Stimulated activated naive CD4-positive, alpha-beta T cell (primary cell): ENCODE measurements at regions not wholly inside any gene's neighbourhood (a gene's known extent, or its start where the extent isn't known, plus 50 kb on each side); places are given as distances from the start of the nearest gene placed in this dataset.

Experiments used
- DNase-seq, 6 experiments: peaks; one replicate each; lab custom pipeline; 2025; lab: John Stamatoyannopoulos, UW

DNA sequence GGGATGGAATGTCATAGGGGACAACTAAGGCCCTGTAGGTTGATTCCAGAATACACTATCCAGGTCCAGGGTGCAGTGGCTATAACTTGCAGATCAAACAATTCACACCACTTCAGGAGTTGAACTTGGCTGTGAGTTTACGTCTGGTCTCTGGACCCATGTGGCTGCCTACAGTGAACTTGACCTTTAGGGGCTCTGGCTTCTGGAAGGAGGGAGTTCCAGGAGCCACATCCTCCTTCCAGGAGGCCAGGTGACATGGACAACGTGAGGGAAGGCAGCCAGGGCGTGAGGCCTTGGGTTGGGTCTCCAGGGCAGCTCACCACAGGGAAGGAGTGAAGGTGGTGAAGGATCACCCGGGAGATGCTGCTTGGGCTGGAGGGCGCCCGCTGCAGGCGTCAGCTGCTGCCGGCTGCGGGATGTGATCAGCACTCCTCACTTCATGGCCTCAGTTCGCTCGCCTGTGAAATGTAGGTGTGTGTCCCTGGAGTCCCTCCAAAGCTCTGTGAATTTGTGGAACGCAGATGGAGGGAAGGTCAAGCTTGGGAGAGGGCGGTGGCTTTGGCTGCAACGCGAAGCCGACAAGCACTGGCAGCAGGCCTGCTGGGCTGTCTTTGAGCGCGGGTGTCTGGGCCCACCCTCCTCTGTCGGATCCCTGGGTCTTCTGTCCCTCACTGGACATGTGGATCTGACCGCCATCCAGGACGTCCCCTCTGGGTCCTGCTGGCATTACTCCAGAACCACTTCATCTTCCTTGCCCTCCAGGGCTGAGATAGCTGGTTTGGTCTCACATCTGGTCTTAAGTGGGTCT is 146.5 kb downstream of the GLI2 start:
- no peak for DNase-seq

DNA sequence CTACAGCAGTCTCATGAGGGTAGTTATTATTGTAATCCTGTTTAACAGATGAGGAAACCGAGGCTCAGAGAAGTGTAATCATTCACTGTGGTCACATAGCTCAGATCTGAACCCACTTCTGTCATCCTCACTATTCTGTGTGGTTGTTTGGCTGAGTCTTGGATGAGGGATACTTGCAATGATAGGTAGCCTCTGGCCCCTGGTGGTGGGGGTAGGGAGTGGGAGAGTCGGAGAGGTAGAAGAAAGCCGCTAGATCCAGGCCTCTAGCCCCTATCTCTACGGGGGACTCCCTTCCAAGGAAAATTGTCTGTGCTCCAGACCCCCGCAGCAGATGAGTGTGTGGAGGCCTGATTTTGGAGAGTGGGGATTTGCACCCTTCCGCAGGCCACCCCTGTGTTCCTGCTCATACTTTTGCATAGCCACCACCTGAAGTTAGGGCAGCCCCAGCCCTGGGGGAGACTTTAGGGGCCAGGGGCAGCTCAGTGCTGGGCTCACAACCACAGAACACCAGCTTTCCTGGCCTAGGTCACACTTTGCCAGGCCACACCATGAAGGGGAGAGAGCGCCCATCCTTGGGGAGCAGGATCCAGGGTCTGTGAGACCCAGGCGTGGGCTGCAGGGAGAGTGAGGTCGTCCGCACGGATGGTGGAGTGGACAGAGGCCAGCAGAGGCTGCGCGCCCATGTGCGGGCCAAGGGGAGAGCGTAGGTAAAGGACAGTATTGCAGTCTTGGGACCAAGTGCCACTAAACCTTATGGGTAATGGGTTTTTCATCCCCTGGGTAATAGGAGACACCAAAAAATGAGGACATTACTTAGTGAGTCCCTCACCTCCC is 148.2 kb downstream of the GLI2 start:
- DNase-seq: no peak

DNA sequence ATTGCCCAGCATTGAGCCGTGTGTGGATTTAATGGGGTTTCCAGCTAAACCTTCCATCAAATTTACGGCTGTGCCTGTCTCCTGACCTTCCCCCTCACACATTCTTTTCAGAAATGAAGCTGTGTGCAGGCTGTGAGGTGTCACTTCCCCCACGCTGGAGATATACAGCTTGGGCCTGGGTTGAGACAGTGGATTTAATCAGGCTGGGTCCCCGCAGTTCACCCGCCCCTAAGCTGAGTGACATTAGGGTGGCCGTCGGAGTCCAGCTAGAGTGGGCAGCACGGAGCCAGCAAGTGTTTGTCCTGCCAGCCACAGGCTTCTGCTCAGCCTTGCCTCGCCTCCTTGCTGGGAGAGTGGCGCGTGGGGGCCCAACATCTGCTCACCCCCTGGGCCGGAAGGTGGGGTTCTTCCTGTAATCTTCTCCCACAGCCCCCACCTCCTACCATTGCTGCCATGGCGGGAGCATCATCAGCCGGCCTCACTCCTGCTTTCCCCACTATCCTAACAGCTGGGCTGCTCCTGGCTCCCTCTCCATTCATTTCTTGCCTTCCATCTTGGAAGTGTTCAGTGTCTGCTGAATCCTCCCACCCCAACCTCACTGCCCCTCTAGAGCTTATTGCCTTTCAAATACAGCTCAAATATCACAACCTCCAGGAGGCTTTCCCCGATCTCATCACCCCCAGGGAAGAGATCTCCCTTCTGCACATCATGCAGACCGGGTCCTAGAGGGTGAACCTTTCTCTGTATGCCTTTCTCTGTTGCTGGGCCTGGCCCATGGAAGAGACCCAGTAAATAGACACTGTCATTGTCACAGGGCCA is 149.0 kb downstream of the GLI2 start:
- no peak for DNase-seq

GRCh38 chr2:120885321-120885720 is 149.7 kb downstream of the GLI2 start:
- DNase-seq: no peak

DNA sequence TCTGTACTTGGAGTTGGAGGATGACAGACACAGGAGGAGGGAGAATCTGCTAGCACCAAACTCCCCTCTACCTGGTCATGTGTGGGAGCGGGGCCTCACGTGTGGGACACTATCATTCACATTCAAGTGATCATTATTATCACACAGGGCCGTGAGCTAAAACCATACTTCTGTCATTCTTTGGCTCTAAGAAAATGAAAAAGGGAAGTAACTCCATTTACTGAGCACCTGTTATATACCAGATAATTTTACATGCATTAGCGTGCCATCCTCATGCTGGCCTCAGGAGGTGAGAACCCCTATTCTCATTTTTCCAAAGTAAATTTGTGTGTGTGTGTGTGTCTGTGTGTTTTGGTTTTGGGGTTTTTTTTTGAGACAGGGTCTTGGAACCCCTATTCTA is 150.1 kb downstream of the GLI2 start:
- DNase-seq: no peak

GRCh38 chr2:120886534-120887319 is 151.1 kb downstream of the GLI2 start:
- DNase-seq: no peak

DNA sequence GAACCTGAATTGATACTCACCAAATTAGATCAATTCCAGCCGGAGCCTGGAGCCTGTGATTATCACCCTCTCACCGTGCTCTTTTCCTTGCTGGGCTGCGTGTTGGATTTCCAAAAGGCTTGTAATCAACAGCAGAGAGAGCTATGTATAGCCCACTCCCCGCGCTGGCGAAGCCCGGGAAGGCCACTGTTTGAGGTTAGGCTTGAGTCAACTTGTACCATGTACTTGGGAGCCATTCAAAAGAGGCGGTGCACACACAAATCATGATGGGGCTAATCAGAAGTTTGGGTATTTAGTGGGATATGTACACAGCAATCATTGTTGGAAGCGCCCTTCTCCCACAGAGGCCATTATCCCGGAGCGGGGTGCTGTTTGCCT is 151.6 kb downstream of the GLI2 start:
- DNase-seq: no peak

DNA sequence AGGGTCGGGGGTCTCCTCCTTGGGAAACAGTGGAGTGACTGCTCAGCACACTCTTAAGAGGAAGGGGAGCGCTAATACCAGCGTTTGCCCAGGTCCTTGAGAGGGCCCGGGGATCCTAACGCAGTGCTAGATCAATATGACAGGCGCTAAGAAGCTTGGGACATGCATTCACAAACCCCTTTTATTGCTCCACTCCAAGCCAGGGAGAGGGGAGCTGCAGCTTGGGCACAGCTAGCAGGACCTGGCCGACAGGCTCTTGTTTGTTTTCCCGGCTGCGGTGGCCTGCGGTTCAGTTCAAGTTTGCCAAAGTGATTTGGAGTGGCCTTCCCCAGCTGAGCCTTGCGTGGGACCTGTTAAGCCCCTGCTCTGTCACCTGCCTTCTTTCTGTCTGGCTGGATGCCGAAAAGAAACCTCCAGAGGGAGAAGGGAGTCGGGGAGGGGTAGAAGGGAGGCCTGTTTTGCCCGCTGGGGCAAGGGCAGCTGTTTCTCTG is 152.1 kb downstream of the GLI2 start:
- no peak for DNase-seq

DNA sequence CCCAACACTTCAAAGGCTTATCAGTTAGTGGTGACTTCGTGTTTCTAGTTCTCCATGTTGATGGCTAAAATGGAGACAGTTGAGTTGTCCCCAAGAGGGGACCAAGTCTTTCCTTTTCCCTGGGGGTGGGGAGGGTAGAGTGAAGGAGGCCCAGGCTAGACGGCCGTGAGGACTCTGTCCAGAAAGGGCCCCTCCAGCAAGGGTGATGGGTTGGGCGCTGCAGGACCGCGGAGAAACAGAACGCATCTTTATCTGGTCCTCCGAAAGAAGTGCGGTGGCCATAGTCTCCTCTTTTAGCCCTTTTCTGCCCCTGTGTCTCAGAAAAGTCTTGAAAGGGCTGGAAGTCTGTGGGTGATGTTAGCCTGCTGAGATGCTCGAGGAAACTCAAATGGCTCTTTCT is 153.2 kb downstream of the GLI2 start:
- no peak for DNase-seq

- no peak for DNase-seq
Observed at GRCh38 chr2:120889936-120890335, 154.3 kb downstream of the GLI2 start.

DNA sequence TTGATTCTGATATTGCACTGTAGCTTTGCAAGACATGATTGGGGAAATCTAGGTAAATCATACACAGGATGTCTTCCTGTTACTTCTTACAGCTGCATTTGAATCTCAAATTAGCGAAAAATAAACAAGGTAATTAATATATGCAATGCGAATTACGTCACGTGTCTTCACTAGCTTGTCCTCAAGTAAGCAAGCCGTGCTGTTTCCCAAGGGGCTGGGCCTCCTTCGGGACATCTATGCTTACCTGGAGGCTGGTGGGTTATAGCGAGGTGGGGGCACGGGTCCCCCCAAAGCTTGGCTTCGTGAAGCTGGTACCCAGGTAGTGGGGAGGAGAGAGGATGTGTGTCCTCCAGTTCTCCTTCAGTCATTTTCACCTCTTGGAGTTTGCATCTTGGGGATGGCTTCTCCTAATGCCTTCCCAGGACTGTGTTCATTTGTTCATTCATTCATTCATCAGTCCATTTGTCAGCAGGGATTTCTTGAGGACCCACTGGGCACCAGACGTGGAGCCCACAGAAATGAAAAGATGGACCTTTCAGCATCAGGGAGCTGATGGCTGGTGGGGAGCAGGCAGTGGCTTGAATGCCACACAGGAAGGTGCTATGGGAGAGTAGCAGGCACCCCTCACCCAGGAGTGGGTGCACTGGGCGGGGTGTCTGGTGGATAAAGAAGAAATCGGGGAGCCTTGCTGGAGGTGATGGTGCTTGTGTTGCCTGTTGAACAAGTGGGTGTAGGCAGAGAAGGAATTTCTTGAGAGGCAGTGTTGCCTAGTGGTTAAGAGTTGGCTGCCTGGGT is 155.1 kb downstream of the GLI2 start:
- DNase-seq: no peak

GRCh38 chr2:120892271-120892966 is 156.8 kb downstream of the GLI2 start:
- no peak for DNase-seq

- no peak for DNase-seq
Observed at GRCh38 chr2:120892967-120893667, 157.4 kb downstream of the GLI2 start.

- no peak for DNase-seq
Observed at GRCh38 chr2:120893811-120894584, 158.3 kb downstream of the GLI2 start.

- DNase-seq: no peak
Observed at GRCh38 chr2:120894966-120895365, 159.3 kb downstream of the GLI2 start.

DNA sequence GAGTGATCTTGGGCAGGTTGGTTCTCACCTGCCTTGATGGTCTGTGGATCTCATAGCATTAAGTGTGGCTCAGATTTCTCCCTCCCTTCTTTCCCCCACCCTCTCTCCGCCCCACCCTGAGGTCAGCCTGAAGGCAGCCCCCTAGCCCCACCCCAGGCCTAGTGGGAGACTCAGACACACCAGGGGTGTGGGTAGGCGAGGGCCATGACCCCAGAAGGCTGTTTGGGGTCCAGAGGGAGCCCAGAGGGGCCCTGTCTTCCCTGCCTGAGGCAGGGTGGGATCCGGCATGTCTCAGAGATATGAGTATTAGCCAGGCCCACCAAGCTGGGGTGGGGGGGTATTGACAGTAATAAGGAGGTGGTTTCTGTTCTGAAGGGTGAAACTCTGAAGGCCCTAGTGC is 160.5 kb downstream of the GLI2 start:
- no peak for DNase-seq

- no peak for DNase-seq
Observed at GRCh38 chr2:120896901-120897300, 161.2 kb downstream of the GLI2 start.

DNA sequence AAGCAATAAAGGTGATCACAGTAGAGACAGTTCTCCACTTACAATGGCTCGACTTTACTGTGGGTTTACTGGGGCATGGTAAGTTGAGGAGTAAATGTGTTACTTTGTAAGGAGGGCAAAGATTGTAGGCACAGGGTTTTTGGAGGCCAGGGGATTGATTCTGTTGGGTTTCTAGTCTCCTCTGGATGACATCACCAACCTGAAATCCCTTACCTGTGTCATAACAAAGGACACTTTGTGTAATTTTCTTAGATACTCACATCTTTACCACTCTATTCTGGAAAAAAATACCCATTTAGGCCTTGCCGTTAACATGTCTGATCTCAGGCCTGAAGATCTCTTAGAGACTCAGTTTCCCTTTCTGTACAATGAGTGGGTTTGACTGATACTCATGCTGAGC is 161.7 kb downstream of the GLI2 start:
- no peak for DNase-seq

- no peak for DNase-seq
Observed at GRCh38 chr2:120898496-120898895, 162.8 kb downstream of the GLI2 start.
